ENCODE measurements at regions not wholly inside any gene's neighbourhood (a gene's known extent, or its start where the extent isn't known, plus 50 kb on each side); places are given as distances from the start of the nearest gene placed in this dataset.
A peak's percentile ranks its signal among the peaks of the same experiment; 100 is the strongest.

DNA sequence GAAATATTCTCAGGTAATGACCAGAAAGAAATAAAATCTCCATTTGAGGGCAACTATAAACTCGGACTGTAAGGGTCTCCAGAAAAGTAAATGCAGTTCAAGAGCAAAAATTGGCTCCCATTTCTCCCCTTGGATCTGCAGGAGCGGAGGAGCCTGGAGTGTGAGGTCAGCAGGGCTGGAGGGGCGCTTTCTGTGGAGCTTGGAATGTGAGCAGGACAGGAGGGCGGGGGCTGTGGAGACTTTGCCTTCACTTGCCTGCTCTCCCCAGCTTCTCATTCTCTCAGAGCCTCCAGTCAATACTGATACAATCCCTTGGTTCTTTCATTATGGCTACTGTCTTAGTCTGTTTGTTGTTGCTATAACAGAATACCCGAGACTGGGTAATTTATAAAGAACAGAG, 162.8 kb upstream of the ANKH start:
- no peak overlapping the region for H3K4me3 ChIP-seq (ENCODE audit: low read depth, low read length)
- TF ChIP-seq, protein P1, sequence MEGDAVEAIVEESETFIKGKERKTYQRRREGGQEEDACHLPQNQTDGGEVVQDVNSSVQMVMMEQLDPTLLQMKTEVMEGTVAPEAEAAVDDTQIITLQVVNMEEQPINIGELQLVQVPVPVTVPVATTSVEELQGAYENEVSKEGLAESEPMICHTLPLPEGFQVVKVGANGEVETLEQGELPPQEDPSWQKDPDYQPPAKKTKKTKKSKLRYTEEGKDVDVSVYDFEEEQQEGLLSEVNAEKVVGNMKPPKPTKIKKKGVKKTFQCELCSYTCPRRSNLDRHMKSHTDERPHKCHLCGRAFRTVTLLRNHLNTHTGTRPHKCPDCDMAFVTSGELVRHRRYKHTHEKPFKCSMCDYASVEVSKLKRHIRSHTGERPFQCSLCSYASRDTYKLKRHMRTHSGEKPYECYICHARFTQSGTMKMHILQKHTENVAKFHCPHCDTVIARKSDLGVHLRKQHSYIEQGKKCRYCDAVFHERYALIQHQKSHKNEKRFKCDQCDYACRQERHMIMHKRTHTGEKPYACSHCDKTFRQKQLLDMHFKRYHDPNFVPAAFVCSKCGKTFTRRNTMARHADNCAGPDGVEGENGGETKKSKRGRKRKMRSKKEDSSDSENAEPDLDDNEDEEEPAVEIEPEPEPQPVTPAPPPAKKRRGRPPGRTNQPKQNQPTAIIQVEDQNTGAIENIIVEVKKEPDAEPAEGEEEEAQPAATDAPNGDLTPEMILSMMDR (IDR thresholded peaks at IDR 0.05; ENCODE audit: low read depth, low read length, missing control alignments), result no peak
- in situ Hi-C loops (cut with HindIII; ENCODE audit: low sequenced_read_pairs), result no loop called here
- DNase-seq (ENCODE audit: low read depth), result no peak

GRCh38 chr5:15031180-15031579, 159.6 kb upstream of the ANKH start:
- no peak for DNase-seq (ENCODE audit: low read depth)
- in situ Hi-C loops (cut with HindIII; ENCODE audit: low sequenced_read_pairs), result no loop called here
- TF ChIP-seq, protein P1 (IDR thresholded peaks at IDR 0.05; ENCODE audit: low read depth, low read length, missing control alignments), result no peak
- no peak overlapping the region for H3K4me3 ChIP-seq (ENCODE audit: low read depth, low read length)

DNA sequence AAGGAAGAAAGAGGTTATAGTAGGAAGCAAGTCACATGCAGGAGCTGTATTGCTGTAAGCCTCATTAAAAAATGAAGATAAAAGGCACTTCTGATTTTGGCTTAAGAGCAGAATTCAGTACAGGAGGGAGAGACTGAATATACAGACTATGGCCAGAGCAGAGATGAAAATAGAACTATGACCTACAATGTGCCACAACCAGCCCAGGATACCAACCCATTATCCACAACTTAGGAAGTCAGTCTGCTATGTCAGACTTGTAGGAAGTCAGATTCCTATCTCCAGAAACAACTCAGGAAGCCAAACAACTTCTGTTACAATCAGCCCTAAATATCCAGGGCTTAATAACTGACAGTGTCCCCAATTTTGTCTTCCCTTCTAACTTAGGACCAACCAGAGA, 156.2 kb upstream of the ANKH start:
- H3K4me3 ChIP-seq (ENCODE audit: low read depth, low read length), result no peak overlapping the region
- TF ChIP-seq, protein P1 (IDR thresholded peaks at IDR 0.05; ENCODE audit: low read depth, low read length, missing control alignments), result no peak
- no peak for DNase-seq (ENCODE audit: low read depth)
- in situ Hi-C loops (cut with HindIII; ENCODE audit: low sequenced_read_pairs), result no loop called here

DNA sequence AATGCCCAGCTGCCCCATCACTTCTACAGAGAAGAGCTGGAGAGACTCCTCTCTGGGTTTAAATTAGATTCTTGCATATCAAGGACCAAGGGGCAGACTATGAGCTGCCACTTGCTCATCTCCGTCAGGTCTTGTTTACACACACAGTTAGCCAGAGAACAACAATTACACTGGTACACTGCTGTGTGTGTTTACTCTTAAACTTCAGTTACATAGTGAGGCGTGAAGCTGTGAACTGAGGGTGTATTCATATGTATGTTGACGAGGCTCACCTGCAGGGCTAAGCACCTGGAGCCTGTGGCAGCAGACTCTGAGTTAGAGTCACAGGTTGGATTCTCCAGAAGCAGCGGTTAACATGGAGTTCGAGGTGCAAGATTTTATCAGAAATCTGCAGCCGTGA, 155.4 kb upstream of the ANKH start:
- in situ Hi-C loops (cut with HindIII; ENCODE audit: low sequenced_read_pairs), result no loop called here
- no peak overlapping the region for H3K4me3 ChIP-seq (ENCODE audit: low read depth, low read length)
- no peak for DNase-seq (ENCODE audit: low read depth)
- TF ChIP-seq, protein P1 (IDR thresholded peaks at IDR 0.05; ENCODE audit: low read depth, low read length, missing control alignments), result no peak

DNA sequence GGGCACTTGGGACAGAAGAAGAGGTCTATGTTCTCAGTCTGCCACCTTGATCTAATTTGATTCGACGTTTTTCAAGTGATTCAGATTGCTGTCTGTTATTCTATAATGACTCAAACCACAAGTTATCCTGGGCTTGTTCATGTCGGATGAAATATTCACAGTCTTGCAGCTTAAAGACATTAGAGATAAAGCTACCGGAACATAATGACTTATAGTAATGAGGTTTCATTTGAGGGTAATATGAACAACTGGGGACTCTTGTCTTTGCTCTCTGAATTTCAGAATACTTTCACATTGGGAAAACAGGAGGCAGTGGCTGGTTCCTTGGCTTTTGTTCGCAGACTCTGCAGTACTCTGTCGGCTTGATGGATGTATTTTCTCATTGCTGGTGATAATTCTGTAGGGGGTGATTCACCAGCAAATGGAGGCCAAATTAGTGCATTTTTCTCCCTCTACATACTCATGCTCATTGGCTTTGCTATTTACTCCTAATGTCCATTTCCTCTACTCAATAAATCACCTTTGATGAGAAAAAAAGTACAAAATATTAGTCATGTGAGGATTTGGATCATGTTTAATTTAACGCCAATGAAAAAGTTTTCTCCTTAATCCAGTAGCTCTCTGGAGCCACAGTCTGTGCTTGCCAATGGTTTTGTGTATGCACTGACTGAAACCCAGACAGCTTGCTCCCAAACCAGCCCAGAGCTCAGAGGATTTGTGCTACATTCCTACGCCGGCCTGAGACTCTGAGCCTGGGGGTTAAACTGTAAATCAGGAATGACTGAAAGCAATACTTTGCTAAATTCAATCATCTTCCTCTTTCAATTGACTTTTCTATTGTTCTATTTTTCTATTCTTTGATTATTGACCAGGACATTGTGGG, 154.7 kb upstream of the ANKH start:
- peak; percentile 59 for DNase-seq (ENCODE audit: low read depth)
- H3K4me3 ChIP-seq (ENCODE audit: low read depth, low read length), result no peak overlapping the region
- TF ChIP-seq, protein P1 (IDR thresholded peaks at IDR 0.05; ENCODE audit: low read depth, low read length, missing control alignments), result no peak
- in situ Hi-C loops (cut with HindIII; ENCODE audit: low sequenced_read_pairs), result no loop called here

GRCh38 chr5:15023846-15024245, 152.3 kb upstream of the ANKH start:
- DNase-seq (ENCODE audit: low read depth), result no peak
- H3K4me3 ChIP-seq (ENCODE audit: low read depth, low read length), result no peak overlapping the region
- in situ Hi-C loops (cut with HindIII; ENCODE audit: low sequenced_read_pairs), result no loop called here
- TF ChIP-seq, protein P1 (IDR thresholded peaks at IDR 0.05; ENCODE audit: low read depth, low read length, missing control alignments), result no peak
